K562 (cell line): ENCODE measurements at regions not wholly inside any gene's neighbourhood (a gene's known extent, or its start where the extent isn't known, plus 50 kb on each side); places are given as distances from the start of the nearest gene placed in this dataset.

ENCODE experiments used
- ATAC-seq: fragments of 200-7000 bp; cut with Tn5 transposase; 3 replicates; pipeline ENCODE4 v1.9.1; 2020; ENCODE audit warnings: moderate library complexity
- BruUV-seq: library from RNA; stranded (reverse); fragments of 400-500 nt; replicated peaks from 2 replicates; lab custom pipeline; 2021; lab: Mats Ljungman, UMichigan
- CTCF ChIA-PET: fragments of 300-600 bp; formaldehyde crosslinking; extraction: SDS; loops from one replicate; lab custom pipeline; 2021; ENCODE audit warnings: low intra/inter-chr PET ratio; lab: Yijun Ruan, JAX
- POLR2A ChIA-PET: fragments of 300-600, 350-650 bp; sonication (Branson Sonifier 250); formaldehyde crosslinking; extraction: SDS; loops from one replicate; lab custom pipeline; 2021; ENCODE audit warnings: antibody characterized with exemption, inconsistent platforms; lab: Yijun Ruan, JAX
- DNase-seq, 4 experiments: peaks; one replicate each; pipeline versions ENCODE4 v3.0.0 to v3.0.0-alpha.2; 2011 to 2018; ENCODE audit warnings: low spot score in 3 of 4, mixed read lengths in 3 of 4; ENCODE audit errors: extremely low read depth in 1 of 4
- FAIRE-seq: peaks from 2 replicates; lab custom pipeline; 2011; peaks lifted over from hg19 to GRCh38; lab: Jason Lieb, UNC
- H2AFZ ChIP-seq: 2 replicates; pipeline ENCODE4 v1.6.0; 2011; ENCODE audit warnings: low read depth, low read length, control low read depth, inconsistent platforms
- H3K27ac ChIP-seq: fragments of 200-600 bp; 3 replicates; pipeline ENCODE4 v1.8.0; 2011; ENCODE audit warnings: low read depth, mild to moderate bottlenecking, control low read depth, inconsistent platforms, low read length, moderate library complexity, mixed read lengths; ENCODE audit errors: extremely low read depth
- H3K27me3 ChIP-seq, 2 experiments: fragments of 300-600 bp in 1 of 2; 2 replicates in 1 of 2; 3 replicates in 1 of 2; pipeline versions ENCODE4 v1.6.0 to v1.8.0; 2011; ENCODE audit warnings: inconsistent platforms in 2 of 2, low read length in 2 of 2, mild to moderate bottlenecking in 1 of 2, mixed read lengths in 1 of 2, moderate library complexity in 1 of 2; ENCODE audit not compliant: control insufficient read depth in 2 of 2, insufficient read depth in 2 of 2
- H3K36me3 ChIP-seq: fragments of 300-600 bp; 3 replicates; pipeline ENCODE4 v1.8.0; 2011; ENCODE audit warnings: mild to moderate bottlenecking, low read length, inconsistent platforms; ENCODE audit not compliant: control insufficient read depth, insufficient read depth
- H3K4me1 ChIP-seq, 2 experiments: fragments of 200-600 bp in 1 of 2; replicated peaks in 1 of 2; 2 replicates in 1 of 2; 3 replicates in 1 of 2; pipeline versions ENCODE4 v1.5.1 to v1.8.0; 2011; ENCODE audit warnings: inconsistent platforms in 2 of 2, low read length in 2 of 2, mild to moderate bottlenecking in 1 of 2, mixed read lengths in 1 of 2, moderate library complexity in 1 of 2; ENCODE audit not compliant: control insufficient read depth in 2 of 2, insufficient read depth in 2 of 2
- H3K4me2 ChIP-seq: 2 replicates; pipeline ENCODE4 v1.6.1; 2011; ENCODE audit warnings: low read length, control low read depth, inconsistent platforms, mixed read lengths; ENCODE audit not compliant: insufficient read depth
- H3K4me3 ChIP-seq: fragments of 200-600 bp; sonication (generic), shearing (Covaris generic); 2 replicates; pipeline ENCODE4 v1.5.1; 2016; ENCODE audit warnings: control low read depth, inconsistent platforms
- H3K79me2 ChIP-seq: fragments of 200-600 bp; 3 replicates; pipeline ENCODE4 v1.8.0; 2011; ENCODE audit warnings: low read length, inconsistent platforms; ENCODE audit not compliant: control insufficient read depth, insufficient read depth
- H3K9ac ChIP-seq, 2 experiments: 2 replicates each; pipeline versions ENCODE4 v1.6.0 to v1.6.1; 2011; ENCODE audit warnings: low read depth in 2 of 2, low read length in 2 of 2, control low read depth in 1 of 2, inconsistent platforms in 1 of 2, mild to moderate bottlenecking in 1 of 2, mixed read lengths in 1 of 2; ENCODE audit not compliant: insufficient read depth in 1 of 2
- H3K9me1 ChIP-seq: one replicate; pipeline ENCODE4 v1.6.0; 2011; ENCODE audit warnings: inconsistent platforms, mild to moderate bottlenecking, low read length, moderate library complexity; ENCODE audit not compliant: control insufficient read depth, insufficient read depth
- H3K9me3 ChIP-seq: replicated peaks from 2 replicates; pipeline ENCODE4 v1.5.1; 2011; ENCODE audit warnings: low read depth, low read length, inconsistent platforms; ENCODE audit not compliant: control insufficient read depth, insufficient read depth
- H4K20me1 ChIP-seq: replicated peaks from 2 replicates; pipeline ENCODE4 v1.6.1; 2011; ENCODE audit warnings: low read length, inconsistent platforms, mixed read lengths; ENCODE audit not compliant: control insufficient read depth, insufficient read depth
- ASH1L ChIP-seq: fragments of 450-650 bp; IDR thresholded peaks from 2 replicates; pipeline ENCODE4 v1.6.1; 2018; ENCODE audit warnings: borderline replicate concordance, mild to moderate bottlenecking, low read depth; ENCODE audit not compliant: partially characterized antibody
- DNMT1 ChIP-seq: fragments of 450-650 bp; IDR thresholded peaks from 2 replicates; pipeline ENCODE4 v1.6.1; 2016; ENCODE audit warnings: antibody characterized with exemption, mild to moderate bottlenecking
- HES1 ChIP-seq: fragments of 450-650 bp; IDR thresholded peaks from 2 replicates; pipeline ENCODE4 v1.6.1; 2016; ENCODE audit warnings: low read depth, mild to moderate bottlenecking, moderate library complexity
- MIER1 ChIP-seq: fragments of 450-650 bp; IDR thresholded peaks from 2 replicates; pipeline ENCODE4 v1.6.1; 2016; ENCODE audit warnings: antibody characterized with exemption, mild to moderate bottlenecking, low read depth
- PHF20 ChIP-seq: fragments of 450-650 bp; IDR thresholded peaks from 2 replicates; pipeline ENCODE4 v1.6.1; 2018; ENCODE audit not compliant: partially characterized antibody
- RBFOX2 ChIP-seq: fragments of 200-400 bp; formaldehyde crosslinking; IDR thresholded peaks from 2 replicates; pipeline ENCODE4 v1.6.1; 2017; ENCODE audit warnings: low read depth, mild to moderate bottlenecking, low read length, moderate library complexity
- RFX1 ChIP-seq: fragments of 450-650 bp; IDR thresholded peaks from 2 replicates; pipeline ENCODE4 v1.6.1; 2016; ENCODE audit warnings: mild to moderate bottlenecking, moderate library complexity
- SIX5 ChIP-seq, 2 experiments: IDR thresholded peaks; 2 replicates each; pipeline ENCODE4 v1.6.1; 2011; ENCODE audit warnings: low read length in 2 of 2, borderline replicate concordance in 1 of 2, low read depth in 1 of 2, mild to moderate bottlenecking in 1 of 2, moderate library complexity in 1 of 2; ENCODE audit not compliant: insufficient read depth in 1 of 2
- ZNF124 ChIP-seq: sonication (generic); formaldehyde crosslinking; IDR thresholded peaks from 2 replicates; pipeline ENCODE4 v1.8.1; 2022; ENCODE audit warnings: missing genetic modification reagents
- WGBS: fragments of 100-300 bp; shearing (Covaris generic); methylation state at CpG from one replicate; pipeline ENCODE4 v1.1.6; 2016; ENCODE audit warnings: low coverage, mixed read lengths; ENCODE audit not compliant: insufficient coverage; ENCODE audit errors: missing lambda C conversion rate; 5-methylcytosine and 5-hydroxymethylcytosine counted together
- in situ Hi-C: fragments of 300-500 bp; cut with MboI; formaldehyde crosslinking; loops from 4 replicates; pipeline ENCODE4 v1.15.0; 2018; ENCODE audit warnings: inconsistent platforms, mixed read lengths
- intact Hi-C: fragments of 100-400 bp; cut with micrococcal nuclease; formaldehyde crosslinking; loops from 2 replicates; pipeline ENCODE4 v1.14.2; 2022
- TF ChIP-seq, protein P1 (sequence below), 3 experiments: fragments of 200-800 bp in 1 of 3; fragments of 250-450 bp in 1 of 3; fragments of 450-650 bp in 1 of 3; sonication (Bioruptor Pico) in 1 of 3; sonication (Bioruptor generic) in 1 of 3; formaldehyde crosslinking in 1 of 3; IDR thresholded peaks; 2 replicates each; pipeline versions ENCODE4 v1.6.1 to v1.8.0; 2016 to 2022; ENCODE audit warnings: mild to moderate bottlenecking in 2 of 3, missing genetic modification characterization in 2 of 3, missing compliant biosample characterization in 1 of 3, moderate library complexity in 1 of 3

GRCh38 chr1:90834354-90834885, 117.3 kb upstream of the BARHL2 start:
- FAIRE-seq (no peak), ATAC-seq (no peak), DNase-seq (no peak)
- Histone ChIP-seq H3K4me3 (no peak overlapping the region), H3K9me3 (no peaks in the 10 kb centered on the region; the same call in 1 of the 2 replicates), H3K4me2 (no peak overlapping the region), H3K27ac (no peak overlapping the region), H3K79me2 (peaks cover 13% of the 10 kb centered on the region; the same call in 1 of the 3 replicates), H3K9me1 (no peaks in the 10 kb centered on the region), H3K27me3 (no peaks in the 10 kb centered on the region), H2AFZ (no peak overlapping the region), H4K20me1 (no peaks in the 10 kb centered on the region), H3K4me1 (peaks cover 8 to 9% of the 10 kb centered on the region in 2 experiments; a peak in 4 of 5 replicates), H3K9ac (no peak overlapping the region), H3K36me3 (peaks cover 27% of the 10 kb centered on the region)
- in situ Hi-C loops (no loop called here), intact Hi-C loops (no loop called here)
- 95% methylated on average over 23 of the region's 23 CpGs for WGBS
- CTCF ChIA-PET = no interaction called here
- BruUV-seq = no TSS peak
- POLR2A ChIA-PET = interaction anchor here (0.6 kb wide), 1 partner anchor 231 kb away, joined by 3 read pairs; no protein-coding TSS in a partner anchor
- TF ChIP-seq ZNF124 (no peak), RFX1 (no peak), SIX5 (IDR thresholded peaks at IDR 0.05; ENCODE audit: borderline replicate concordance in 1 of 2, insufficient read depth in 1 of 2, low read depth in 1 of 2, low read length in 2 of 2) (no peak), DNMT1 (no peak), RBFOX2 (no peak), ASH1L (no peak), MIER1 (no peak), HES1 (no peak), PHF20 (no peak)
- TF ChIP-seq, protein P1, sequence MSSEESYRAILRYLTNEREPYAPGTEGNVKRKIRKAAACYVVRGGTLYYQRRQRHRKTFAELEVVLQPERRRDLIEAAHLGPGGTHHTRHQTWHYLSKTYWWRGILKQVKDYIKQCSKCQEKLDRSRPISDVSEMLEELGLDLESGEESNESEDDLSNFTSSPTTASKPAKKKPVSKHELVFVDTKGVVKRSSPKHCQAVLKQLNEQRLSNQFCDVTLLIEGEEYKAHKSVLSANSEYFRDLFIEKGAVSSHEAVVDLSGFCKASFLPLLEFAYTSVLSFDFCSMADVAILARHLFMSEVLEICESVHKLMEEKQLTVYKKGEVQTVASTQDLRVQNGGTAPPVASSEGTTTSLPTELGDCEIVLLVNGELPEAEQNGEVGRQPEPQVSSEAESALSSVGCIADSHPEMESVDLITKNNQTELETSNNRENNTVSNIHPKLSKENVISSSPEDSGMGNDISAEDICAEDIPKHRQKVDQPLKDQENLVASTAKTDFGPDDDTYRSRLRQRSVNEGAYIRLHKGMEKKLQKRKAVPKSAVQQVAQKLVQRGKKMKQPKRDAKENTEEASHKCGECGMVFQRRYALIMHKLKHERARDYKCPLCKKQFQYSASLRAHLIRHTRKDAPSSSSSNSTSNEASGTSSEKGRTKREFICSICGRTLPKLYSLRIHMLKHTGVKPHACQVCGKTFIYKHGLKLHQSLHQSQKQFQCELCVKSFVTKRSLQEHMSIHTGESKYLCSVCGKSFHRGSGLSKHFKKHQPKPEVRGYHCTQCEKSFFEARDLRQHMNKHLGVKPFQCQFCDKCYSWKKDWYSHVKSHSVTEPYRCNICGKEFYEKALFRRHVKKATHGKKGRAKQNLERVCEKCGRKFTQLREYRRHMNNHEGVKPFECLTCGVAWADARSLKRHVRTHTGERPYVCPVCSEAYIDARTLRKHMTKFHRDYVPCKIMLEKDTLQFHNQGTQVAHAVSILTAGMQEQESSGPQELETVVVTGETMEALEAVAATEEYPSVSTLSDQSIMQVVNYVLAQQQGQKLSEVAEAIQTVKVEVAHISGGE (CRISPR knock-in tag; IDR thresholded peaks at IDR 0.05) = no peak
